Vagina (tissue), 2 donors: ENCODE measurements at regions not wholly inside any gene's neighbourhood (a gene's known extent, or its start where the extent isn't known, plus 50 kb on each side); places are given as distances from the start of the nearest gene placed in this dataset.

ENCODE experiments used
- CTCF ChIP-seq, 3 experiments: fragments of 450-650 bp in 2 of 3; fragments of 200-600 bp in 1 of 3; sonication (generic) in 1 of 3; IDR thresholded peaks; one replicate each; pipeline ENCODE4 v1.5.1; 2017 to 2019; ENCODE audit warnings: antibody characterized with exemption in 3 of 3, mild to moderate bottlenecking in 2 of 3, moderate library complexity in 2 of 3
- POLR2A ChIP-seq, 2 donors: fragments of 450-650 bp; IDR thresholded peaks; one replicate each; pipeline ENCODE4 v1.6.1; 2017; ENCODE audit warnings: antibody characterized with exemption in 2 of 2, mild to moderate bottlenecking in 2 of 2, moderate library complexity in 2 of 2
- POLR2AphosphoS5 ChIP-seq, 2 donors: sonication (generic); formaldehyde crosslinking; IDR thresholded peaks; one replicate each; pipeline ENCODE4 v1.9.0; 2017; ENCODE audit warnings: antibody characterized with exemption in 2 of 2, mild to moderate bottlenecking in 2 of 2, low read depth in 1 of 2; ENCODE audit not compliant: insufficient read depth in 1 of 2

- TF ChIP-seq CTCF (IDR thresholded peaks at IDR 0.05) (no peak), POLR2AphosphoS5 (IDR thresholded peaks at IDR 0.05; ENCODE audit: insufficient read depth in 1 of 2, low read depth in 1 of 2) (no peak), POLR2A (IDR thresholded peaks at IDR 0.05) (no peak)
These were observed 1238.7 kb downstream of the BRD1 start for GRCh38 chr22:48588878-48589450.
